Glutamatergic neuron (in vitro differentiated cells): ENCODE measurements at regions not wholly inside any gene's neighbourhood (a gene's known extent, or its start where the extent isn't known, plus 50 kb on each side); places are given as distances from the start of the nearest gene placed in this dataset.

ENCODE experiments used
- DNase-seq: peaks from one replicate; pipeline ENCODE4 v3.0.0; 2022
- H3K27ac Mint-ChIP-seq: one replicate; pipeline ENCODE4 v1.8.0; 2020; ENCODE audit warnings: mild to moderate bottlenecking, mixed read lengths, inconsistent platforms; ENCODE audit not compliant: unreplicated experiment
- H3K27me3 Mint-ChIP-seq: one replicate; pipeline ENCODE4 v1.8.0; 2020; ENCODE audit warnings: mild to moderate bottlenecking, moderate library complexity, mixed read lengths, inconsistent platforms; ENCODE audit not compliant: unreplicated experiment
- H3K36me3 Mint-ChIP-seq: one replicate; pipeline ENCODE4 v1.8.0; 2020; ENCODE audit warnings: mild to moderate bottlenecking, mixed read lengths, inconsistent platforms; ENCODE audit not compliant: unreplicated experiment
- H3K4me1 Mint-ChIP-seq: one replicate; pipeline ENCODE4 v1.8.0; 2020; ENCODE audit warnings: mild to moderate bottlenecking, low read depth, mixed read lengths, inconsistent platforms; ENCODE audit not compliant: unreplicated experiment
- H3K4me3 Mint-ChIP-seq: one replicate; pipeline ENCODE4 v1.8.0; 2020; ENCODE audit warnings: mild to moderate bottlenecking, mixed read lengths, inconsistent platforms; ENCODE audit not compliant: unreplicated experiment
- H3K9me3 Mint-ChIP-seq: one replicate; pipeline ENCODE4 v1.8.0; 2020; ENCODE audit warnings: mild to moderate bottlenecking, moderate library complexity, mixed read lengths, inconsistent platforms; ENCODE audit not compliant: unreplicated experiment
- TF ChIP-seq, protein P1 (sequence below): fragments of 200-600 bp; sonication (generic); IDR thresholded peaks from one replicate; pipeline ENCODE4 v1.5.0; 2021; ENCODE audit not compliant: partially characterized antibody, unreplicated experiment

GRCh38 chr3:96190024-96190616 is 624.3 kb upstream of the EPHA6 start:
- H3K36me3 Mint-ChIP-seq: no peaks in the 10 kb centered on the region
- TF ChIP-seq, protein P1, sequence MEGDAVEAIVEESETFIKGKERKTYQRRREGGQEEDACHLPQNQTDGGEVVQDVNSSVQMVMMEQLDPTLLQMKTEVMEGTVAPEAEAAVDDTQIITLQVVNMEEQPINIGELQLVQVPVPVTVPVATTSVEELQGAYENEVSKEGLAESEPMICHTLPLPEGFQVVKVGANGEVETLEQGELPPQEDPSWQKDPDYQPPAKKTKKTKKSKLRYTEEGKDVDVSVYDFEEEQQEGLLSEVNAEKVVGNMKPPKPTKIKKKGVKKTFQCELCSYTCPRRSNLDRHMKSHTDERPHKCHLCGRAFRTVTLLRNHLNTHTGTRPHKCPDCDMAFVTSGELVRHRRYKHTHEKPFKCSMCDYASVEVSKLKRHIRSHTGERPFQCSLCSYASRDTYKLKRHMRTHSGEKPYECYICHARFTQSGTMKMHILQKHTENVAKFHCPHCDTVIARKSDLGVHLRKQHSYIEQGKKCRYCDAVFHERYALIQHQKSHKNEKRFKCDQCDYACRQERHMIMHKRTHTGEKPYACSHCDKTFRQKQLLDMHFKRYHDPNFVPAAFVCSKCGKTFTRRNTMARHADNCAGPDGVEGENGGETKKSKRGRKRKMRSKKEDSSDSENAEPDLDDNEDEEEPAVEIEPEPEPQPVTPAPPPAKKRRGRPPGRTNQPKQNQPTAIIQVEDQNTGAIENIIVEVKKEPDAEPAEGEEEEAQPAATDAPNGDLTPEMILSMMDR: no peak
- H3K4me1 Mint-ChIP-seq: no peaks in the 10 kb centered on the region
- H3K27ac Mint-ChIP-seq: no peak overlapping the region
- no peaks in the 10 kb centered on the region for H3K9me3 Mint-ChIP-seq
- no peak overlapping the region for H3K4me3 Mint-ChIP-seq
- no peaks in the 10 kb centered on the region for H3K27me3 Mint-ChIP-seq
- DNase-seq: no peak

DNA sequence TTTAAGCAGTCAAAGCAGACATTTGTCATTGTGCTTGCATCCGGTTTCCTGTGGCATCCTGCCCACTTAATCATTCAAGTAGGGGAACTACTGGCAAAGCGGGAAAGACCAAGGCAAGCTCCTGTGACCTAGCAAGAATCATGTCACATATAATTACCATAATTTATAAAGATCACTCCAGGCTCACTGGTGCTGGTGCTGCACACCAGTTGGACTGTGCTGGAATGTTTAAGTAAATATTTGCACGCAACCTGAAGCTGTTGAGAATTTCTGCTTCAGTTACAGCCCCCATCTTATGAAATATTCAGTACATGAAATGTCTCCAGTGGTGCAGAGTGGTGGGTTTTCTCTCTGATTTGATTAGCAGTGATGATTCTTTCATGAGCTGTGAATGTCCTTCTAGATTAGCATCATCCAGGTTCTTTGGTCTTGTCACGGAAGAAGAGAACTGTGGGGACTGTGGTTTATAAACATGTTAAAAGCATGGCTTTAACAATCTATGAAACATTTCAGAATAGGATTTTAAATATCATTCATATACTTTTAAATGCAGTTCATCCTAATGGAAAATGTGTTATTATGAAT is 621.3 kb upstream of the EPHA6 start:
- Mint-ChIP-seq H3K4me3 (no peak overlapping the region), H3K9me3 (no peaks in the 10 kb centered on the region), H3K27me3 (no peaks in the 10 kb centered on the region), H3K27ac (no peak overlapping the region), H3K36me3 (no peaks in the 10 kb centered on the region), H3K4me1 (peaks cover 2% of the 10 kb centered on the region)
- TF ChIP-seq, protein P1: no peak
- DNase-seq: no peak

GRCh38 chr3:96200897-96201296 is 613.5 kb upstream of the EPHA6 start:
- TF ChIP-seq, protein P1: no peak
- no peak overlapping the region for H3K4me3 Mint-ChIP-seq
- no peaks in the 10 kb centered on the region for H3K27me3 Mint-ChIP-seq
- H3K36me3 Mint-ChIP-seq: no peaks in the 10 kb centered on the region
- DNase-seq: no peak
- no peak overlapping the region for H3K27ac Mint-ChIP-seq
- H3K4me1 Mint-ChIP-seq: peaks cover 2% of the 10 kb centered on the region
- H3K9me3 Mint-ChIP-seq: no peaks in the 10 kb centered on the region

GRCh38 chr3:96201463-96201862 is 612.9 kb upstream of the EPHA6 start:
- TF ChIP-seq, protein P1: no peak
- DNase-seq: no peak
- Mint-ChIP-seq H3K27ac (no peak overlapping the region), H3K9me3 (no peaks in the 10 kb centered on the region), H3K4me1 (peaks cover 2% of the 10 kb centered on the region), H3K27me3 (no peaks in the 10 kb centered on the region), H3K4me3 (no peak overlapping the region), H3K36me3 (no peaks in the 10 kb centered on the region)

GRCh38 chr3:96202181-96202580 is 612.2 kb upstream of the EPHA6 start:
- no peak for DNase-seq
- TF ChIP-seq, protein P1: no peak
- H3K27me3 Mint-ChIP-seq: no peaks in the 10 kb centered on the region
- no peak overlapping the region for H3K4me3 Mint-ChIP-seq
- H3K27ac Mint-ChIP-seq: no peak overlapping the region
- H3K36me3 Mint-ChIP-seq: no peaks in the 10 kb centered on the region
- no peaks in the 10 kb centered on the region for H3K9me3 Mint-ChIP-seq
- no peaks in the 10 kb centered on the region for H3K4me1 Mint-ChIP-seq
